Panc1 (cell line): ENCODE measurements at regions not wholly inside any gene's neighbourhood (a gene's known extent, or its start where the extent isn't known, plus 50 kb on each side); places are given as distances from the start of the nearest gene placed in this dataset.

ENCODE experiments used
- POLR2AphosphoS5 ChIP-seq: IDR thresholded peaks from 2 replicates; pipeline ENCODE4 v1.6.1; 2012; ENCODE audit warnings: mild to moderate bottlenecking, low read depth, low read length, moderate library complexity
- TF ChIP-seq, protein P1 (sequence below): fragments of 450-650 bp; IDR thresholded peaks from 2 replicates; pipeline ENCODE4 v1.5.1; 2017; ENCODE audit warnings: mild to moderate bottlenecking
- TF ChIP-seq, protein P2 (sequence below), 2 experiments: IDR thresholded peaks; 2 replicates each; pipeline ENCODE4 v1.6.1; 2011 to 2012; ENCODE audit warnings: low read depth in 2 of 2, control low read depth in 1 of 2, low read length in 1 of 2, mild to moderate bottlenecking in 1 of 2, moderate library complexity in 1 of 2; ENCODE audit not compliant: insufficient read depth in 1 of 2

DNA sequence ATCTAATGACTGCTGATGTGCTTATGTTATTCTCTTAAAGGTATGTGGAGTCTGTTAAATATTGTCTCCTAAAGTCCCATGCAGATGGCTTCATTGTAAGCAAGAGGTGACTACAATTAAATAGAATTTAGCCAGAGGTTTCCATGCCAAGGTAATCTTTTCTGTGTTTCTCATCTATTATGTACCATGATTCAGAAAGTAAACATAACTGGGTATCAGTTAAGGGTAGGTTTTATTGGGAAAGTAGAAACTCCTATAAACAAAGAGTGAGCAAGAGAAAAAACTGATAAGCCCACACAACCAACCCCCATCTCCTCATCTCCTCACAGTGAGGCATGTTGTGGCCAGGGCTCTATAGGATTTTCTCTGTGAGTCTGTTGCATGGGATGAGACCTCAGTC is 611.7 kb downstream of the SNAPC1 start:
- TF ChIP-seq, protein P1, sequence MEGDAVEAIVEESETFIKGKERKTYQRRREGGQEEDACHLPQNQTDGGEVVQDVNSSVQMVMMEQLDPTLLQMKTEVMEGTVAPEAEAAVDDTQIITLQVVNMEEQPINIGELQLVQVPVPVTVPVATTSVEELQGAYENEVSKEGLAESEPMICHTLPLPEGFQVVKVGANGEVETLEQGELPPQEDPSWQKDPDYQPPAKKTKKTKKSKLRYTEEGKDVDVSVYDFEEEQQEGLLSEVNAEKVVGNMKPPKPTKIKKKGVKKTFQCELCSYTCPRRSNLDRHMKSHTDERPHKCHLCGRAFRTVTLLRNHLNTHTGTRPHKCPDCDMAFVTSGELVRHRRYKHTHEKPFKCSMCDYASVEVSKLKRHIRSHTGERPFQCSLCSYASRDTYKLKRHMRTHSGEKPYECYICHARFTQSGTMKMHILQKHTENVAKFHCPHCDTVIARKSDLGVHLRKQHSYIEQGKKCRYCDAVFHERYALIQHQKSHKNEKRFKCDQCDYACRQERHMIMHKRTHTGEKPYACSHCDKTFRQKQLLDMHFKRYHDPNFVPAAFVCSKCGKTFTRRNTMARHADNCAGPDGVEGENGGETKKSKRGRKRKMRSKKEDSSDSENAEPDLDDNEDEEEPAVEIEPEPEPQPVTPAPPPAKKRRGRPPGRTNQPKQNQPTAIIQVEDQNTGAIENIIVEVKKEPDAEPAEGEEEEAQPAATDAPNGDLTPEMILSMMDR: no peak
- TF ChIP-seq, protein P2, sequence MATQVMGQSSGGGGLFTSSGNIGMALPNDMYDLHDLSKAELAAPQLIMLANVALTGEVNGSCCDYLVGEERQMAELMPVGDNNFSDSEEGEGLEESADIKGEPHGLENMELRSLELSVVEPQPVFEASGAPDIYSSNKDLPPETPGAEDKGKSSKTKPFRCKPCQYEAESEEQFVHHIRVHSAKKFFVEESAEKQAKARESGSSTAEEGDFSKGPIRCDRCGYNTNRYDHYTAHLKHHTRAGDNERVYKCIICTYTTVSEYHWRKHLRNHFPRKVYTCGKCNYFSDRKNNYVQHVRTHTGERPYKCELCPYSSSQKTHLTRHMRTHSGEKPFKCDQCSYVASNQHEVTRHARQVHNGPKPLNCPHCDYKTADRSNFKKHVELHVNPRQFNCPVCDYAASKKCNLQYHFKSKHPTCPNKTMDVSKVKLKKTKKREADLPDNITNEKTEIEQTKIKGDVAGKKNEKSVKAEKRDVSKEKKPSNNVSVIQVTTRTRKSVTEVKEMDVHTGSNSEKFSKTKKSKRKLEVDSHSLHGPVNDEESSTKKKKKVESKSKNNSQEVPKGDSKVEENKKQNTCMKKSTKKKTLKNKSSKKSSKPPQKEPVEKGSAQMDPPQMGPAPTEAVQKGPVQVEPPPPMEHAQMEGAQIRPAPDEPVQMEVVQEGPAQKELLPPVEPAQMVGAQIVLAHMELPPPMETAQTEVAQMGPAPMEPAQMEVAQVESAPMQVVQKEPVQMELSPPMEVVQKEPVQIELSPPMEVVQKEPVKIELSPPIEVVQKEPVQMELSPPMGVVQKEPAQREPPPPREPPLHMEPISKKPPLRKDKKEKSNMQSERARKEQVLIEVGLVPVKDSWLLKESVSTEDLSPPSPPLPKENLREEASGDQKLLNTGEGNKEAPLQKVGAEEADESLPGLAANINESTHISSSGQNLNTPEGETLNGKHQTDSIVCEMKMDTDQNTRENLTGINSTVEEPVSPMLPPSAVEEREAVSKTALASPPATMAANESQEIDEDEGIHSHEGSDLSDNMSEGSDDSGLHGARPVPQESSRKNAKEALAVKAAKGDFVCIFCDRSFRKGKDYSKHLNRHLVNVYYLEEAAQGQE (IDR thresholded peaks at IDR 0.05; ENCODE audit: insufficient read depth in 1 of 2, low read depth in 2 of 2, low read length in 1 of 2): no peak
- TF ChIP-seq POLR2AphosphoS5: no peak
